NCI-H2171 treated with DMSO at 0.1 percent for 48 hours (cell line): ENCODE measurements at regions not wholly inside any gene's neighbourhood (a gene's known extent, or its start where the extent isn't known, plus 50 kb on each side); places are given as distances from the start of the nearest gene placed in this dataset.

Experiments
- DNase-seq: peaks from one replicate; lab custom pipeline; 2025; lab: John Stamatoyannopoulos, UW

GRCh38 chr2:215619022-215619958 is 183.4 kb upstream of the FN1 start:
- peak; percentile 98 for DNase-seq

DNA sequence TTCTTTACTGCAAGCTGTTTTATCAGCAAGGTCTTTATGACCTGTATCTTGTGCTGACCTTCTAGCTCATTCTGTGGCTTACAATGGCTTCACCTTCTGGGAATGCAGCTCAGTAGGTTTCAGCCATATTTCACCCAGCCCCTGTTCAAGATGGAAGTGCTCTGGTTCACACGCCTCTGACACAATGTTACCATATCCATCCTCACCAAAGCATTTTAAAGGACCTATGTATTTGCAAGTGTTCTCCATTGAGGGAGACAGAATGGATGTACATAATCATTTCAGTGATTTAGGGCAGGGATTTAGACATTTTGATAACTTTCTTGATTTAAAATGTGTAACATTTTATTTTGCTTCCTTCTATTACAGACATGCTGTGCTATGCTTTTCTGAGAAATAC is 182.3 kb upstream of the FN1 start:
- DNase-seq, result no peak

DNA sequence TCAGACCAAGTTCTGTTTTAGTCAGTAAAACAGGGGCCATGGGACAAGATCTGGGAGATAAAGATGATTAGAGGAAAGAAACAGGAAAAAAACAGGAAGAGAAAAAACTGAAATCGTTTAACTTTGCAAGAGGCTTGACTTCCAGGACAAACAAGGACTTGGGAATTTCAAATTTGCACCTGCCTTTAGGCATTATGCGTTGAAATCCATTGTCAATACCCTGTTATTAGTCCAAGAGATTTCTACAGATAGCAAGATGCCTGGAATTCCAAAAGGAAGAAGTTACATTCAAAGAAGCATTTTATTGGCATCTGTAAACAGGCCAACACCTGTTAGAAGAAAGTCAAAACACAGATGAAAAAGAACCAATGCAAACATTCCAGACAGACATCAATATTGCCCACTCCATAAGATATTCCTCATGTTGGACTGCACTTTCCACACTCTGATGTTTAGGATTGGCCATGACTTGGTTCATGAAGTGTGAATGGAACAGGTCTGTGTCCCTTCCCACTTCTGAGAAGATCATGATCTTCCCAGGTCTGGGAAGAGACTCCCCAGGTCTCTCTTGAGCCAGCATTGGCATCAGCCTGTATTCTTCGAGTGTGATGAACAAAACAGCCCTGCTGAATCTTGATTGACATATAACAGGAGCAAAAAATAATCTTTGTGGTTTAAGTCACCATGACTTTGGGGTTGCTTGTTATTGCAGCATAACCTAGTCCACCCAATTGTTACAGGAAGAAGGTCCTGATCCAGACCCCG is 181.4 kb upstream of the FN1 start:
- DNase-seq, result no peak

- no peak for DNase-seq
Measured at GRCh38 chr2:215615803-215616174, 179.9 kb upstream of the FN1 start.

DNA sequence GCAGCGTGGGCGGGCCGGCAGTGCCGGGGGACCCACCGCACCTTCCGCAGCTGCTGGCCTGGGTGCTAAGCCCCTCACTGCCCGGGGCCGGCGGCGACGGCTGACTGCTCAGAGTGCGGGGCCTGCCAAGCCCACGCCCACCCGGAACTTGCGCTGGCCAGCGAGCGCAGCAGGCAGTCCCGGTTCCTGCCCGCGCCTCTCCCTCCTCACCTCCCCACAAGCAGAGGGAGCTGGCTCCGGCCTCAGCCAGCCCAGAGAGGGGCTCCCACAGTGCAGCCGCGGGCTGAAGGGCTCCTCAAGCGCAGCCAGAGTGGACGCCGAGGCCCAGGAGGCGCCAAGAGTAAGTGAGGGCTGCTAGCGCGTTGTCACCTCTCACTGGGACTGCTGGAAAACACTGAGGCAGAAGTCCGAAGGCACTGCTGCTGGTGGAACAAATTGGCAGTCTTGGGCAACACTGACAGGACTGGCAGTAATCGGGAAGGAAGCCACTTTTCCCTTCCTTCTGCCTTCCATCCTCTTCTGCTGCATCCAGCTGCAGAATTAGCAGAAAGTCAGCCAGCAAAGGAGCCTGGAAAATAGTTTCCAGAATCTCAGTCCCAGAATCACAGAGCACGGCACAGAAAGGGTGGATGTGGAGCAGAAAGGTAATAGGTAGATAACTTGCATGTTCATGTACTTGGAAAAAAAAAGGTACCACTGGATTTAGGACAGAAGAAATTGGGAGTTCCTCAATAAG is 179.4 kb upstream of the FN1 start:
- no peak for DNase-seq

GRCh38 chr2:215614296-215614695 is 178.4 kb upstream of the FN1 start:
- no peak for DNase-seq

DNA sequence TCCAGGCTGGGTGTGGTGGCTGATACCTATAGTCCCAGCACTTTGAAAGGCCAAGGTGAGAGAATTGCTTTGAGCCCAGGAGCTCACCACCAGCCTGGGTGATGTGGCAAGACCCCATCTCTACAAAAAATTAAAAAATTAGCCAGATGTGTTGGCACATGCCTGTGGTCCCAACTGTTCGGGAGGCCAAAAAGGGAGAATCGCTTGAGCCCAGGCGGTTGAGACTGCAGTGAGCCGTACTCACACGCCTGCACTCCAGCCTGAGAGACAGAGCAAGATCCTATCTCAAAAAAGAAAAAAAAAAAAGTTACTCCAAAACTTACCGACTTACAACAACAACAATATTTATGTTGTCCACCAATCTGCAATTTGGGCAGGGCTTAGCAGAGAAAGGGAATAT is 178.0 kb upstream of the FN1 start:
- DNase-seq, result no peak

DNA sequence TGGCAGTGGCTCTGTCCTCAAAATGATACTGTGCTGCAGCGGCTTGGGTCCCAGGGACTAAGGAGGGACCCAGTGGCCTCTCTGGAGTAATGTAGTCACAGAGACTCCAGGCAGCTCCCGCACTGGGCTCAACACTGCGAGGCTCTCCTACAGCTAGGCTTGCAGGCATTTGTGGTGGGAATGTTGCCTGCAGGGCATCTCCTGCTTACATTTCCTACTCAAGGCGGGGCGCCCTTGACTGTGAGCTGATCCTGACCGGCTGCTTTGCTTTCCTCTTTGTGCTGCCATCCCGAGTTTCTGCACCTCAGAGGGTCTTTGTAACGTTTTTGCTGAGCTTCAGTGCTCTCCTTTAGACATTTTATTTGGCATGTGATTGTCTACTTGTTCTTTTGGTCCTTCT is 177.4 kb upstream of the FN1 start:
- no peak for DNase-seq

DNA sequence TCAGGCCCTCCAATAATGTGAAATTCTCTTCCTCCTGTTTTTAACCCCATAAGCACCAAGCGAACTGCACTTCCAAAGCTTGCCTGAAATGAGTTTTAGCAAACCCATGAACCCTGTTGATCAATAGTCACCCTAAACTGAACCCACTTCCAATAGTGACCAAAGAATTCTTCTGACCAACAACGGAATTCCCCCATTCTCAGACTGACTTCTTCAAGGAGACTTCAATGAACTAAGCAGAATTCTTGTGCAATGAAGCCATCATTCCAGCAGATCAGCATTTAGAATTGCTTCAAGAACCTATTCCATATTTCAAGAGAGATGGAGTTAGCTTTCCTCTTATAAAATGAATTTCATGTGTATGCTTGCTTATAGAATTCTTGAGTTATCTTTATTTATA is 176.9 kb upstream of the FN1 start:
- no peak for DNase-seq

GRCh38 chr2:215611609-215612386 is 175.9 kb upstream of the FN1 start:
- DNase-seq, result no peak

GRCh38 chr2:215609089-215610032 is 173.5 kb upstream of the FN1 start:
- DNase-seq, result no peak

DNA sequence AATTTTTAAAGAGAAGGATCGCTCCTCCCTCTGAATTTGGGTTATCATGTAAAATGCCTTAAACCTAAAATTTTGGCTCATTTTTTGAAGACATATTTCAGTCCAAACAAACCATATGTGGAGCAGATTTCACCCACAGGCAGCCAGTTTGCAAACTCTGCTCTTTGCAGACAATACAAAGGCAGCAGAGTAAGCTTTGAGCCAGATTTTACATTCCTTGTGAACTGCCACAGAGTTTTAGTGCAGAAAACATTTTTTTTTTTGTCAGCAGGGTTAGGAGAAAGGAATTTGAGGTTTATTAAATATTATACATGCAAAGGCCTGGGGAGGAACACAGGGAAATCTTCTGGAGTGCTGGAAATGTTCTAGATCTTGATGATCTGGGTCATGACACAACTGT is 171.9 kb upstream of the FN1 start:
- no peak for DNase-seq

GRCh38 chr2:215606219-215606618 is 170.4 kb upstream of the FN1 start:
- no peak for DNase-seq

- DNase-seq, result no peak
Measured at GRCh38 chr2:215605214-215605613, 169.3 kb upstream of the FN1 start.

- no peak for DNase-seq
Measured at GRCh38 chr2:215604606-215605005, 168.7 kb upstream of the FN1 start.

DNA sequence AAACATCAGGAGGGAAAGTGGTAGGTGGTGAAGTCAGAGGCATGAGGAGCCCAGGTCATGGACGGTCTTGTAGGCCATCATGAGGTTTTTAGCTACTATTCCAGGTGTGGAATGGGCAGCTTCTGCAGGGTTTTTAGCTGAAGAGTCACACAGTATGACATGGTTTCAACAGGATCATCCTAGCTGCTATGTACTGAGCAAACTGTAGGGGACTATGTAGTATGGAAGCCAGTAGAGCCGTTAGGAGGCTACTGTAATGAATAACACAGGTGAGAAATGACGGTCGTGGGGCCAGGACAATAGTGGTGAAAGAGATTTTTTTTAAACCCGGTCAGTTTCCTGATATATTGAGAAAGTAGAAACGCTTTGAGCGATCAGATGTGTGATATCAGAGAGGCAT is 167.6 kb upstream of the FN1 start:
- DNase-seq, result no peak

GRCh38 chr2:215602997-215603396 is 167.1 kb upstream of the FN1 start:
- DNase-seq, result no peak

DNA sequence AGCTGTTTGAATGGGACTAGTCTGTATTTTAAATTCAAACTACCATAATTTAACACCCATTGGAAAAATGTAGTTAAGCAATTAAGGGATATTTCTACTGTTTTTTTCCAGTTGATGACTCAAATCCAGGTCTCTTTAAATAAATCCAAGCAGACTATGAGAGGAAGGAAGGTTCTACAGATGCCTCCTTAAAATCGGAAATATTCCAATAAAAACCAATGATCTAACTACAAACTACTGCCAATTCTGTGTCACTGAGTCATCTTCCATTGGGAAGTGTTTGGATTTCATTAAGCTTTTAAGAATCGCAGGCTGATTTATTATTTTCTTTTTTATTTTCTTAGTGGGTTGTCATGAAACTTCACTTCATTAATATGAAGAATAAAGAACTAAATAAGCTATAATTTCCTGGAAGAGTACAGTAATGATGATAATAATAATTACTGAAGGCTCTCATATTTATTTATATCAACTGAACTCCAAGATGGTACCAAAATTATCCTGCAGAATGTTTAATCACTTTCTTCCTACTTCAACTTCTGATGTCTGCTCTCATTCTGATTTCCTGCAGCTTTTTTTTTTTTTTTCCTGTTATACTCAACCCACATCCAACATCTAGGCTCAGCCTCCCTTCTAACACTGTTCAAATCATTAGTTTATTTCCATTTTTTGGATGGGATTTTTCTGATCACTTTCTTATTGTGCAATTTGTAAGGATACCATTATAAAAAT is 166.3 kb upstream of the FN1 start:
- DNase-seq, result no peak

GRCh38 chr2:215601526-215601925 is 165.7 kb upstream of the FN1 start:
- no peak for DNase-seq

DNA sequence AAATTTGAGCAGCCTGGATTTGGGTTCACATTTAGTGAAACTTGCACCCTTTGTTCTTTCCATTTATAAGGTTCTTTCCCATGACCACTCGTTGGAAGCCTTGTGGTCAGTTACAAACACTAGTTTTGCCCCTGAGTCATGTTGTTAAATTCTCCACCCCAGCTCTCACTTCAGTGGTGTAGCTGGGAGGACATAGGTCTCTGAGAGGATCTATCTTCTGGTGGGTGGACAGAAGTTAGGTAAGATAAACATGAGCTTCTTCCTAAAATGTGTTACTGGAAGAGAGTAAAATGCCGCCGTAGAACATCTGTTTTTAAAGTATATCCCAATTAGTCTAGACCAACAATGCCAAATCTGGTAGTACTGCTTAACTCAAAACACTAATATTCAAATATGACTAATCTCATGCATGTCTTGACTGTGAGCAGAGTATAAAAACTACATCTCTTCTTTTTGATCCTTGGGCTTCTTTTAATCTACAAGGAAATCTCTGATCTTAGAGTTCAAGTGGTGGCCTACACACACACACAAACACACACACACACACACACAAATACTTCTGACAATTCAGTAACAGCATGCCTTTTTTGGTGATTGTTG is 162.6 kb upstream of the FN1 start:
- no peak for DNase-seq
